ENCODE measurements at regions not wholly inside any gene's neighbourhood (a gene's known extent, or its start where the extent isn't known, plus 50 kb on each side); places are given as distances from the start of the nearest gene placed in this dataset.

DNA sequence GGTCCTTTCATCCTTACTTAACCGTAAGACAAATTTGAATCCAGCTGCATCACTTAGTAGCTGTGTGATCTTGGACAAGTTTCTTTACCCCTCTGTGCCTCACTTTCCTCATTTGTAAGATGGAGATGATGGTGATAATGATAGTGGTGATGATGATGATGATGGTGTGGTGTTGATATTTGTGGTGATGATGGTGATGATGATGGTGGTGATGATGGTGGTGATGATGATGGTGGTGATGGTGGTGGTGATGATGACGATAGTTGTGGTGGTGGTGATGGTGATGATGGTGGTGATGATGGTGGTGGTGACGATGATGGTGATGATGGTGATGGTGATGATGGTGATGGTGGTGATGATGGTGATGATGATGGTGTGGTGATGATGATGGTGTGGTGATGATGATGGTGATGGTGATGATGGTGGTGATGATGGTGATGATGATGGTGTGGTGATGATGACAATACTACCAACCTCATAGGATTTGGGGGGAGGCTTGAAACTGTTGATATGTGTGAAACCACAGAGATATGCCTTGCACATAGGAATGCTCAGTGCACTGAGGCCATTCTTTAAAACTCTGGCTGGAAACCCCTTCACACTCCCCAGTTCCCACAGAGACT lies 233.2 kb downstream of the LY86 start:
- H3K9me2 ChIP-seq, result no peaks in the 10 kb centered on the region
- no peak for TF ChIP-seq YY1 (IDR thresholded peaks at IDR 0.05; ENCODE audit: low read depth)
- TF ChIP-seq, protein P1, sequence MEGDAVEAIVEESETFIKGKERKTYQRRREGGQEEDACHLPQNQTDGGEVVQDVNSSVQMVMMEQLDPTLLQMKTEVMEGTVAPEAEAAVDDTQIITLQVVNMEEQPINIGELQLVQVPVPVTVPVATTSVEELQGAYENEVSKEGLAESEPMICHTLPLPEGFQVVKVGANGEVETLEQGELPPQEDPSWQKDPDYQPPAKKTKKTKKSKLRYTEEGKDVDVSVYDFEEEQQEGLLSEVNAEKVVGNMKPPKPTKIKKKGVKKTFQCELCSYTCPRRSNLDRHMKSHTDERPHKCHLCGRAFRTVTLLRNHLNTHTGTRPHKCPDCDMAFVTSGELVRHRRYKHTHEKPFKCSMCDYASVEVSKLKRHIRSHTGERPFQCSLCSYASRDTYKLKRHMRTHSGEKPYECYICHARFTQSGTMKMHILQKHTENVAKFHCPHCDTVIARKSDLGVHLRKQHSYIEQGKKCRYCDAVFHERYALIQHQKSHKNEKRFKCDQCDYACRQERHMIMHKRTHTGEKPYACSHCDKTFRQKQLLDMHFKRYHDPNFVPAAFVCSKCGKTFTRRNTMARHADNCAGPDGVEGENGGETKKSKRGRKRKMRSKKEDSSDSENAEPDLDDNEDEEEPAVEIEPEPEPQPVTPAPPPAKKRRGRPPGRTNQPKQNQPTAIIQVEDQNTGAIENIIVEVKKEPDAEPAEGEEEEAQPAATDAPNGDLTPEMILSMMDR (IDR thresholded peaks at IDR 0.05), result no peak
- no peak for TF ChIP-seq NRF1 (IDR thresholded peaks at IDR 0.05; ENCODE audit: low read depth, low read length)
- TF ChIP-seq RAD21 (IDR thresholded peaks at IDR 0.05; ENCODE audit: low read length), result no peak
- no peak for TF ChIP-seq POLR2AphosphoS5 (IDR thresholded peaks at IDR 0.05; ENCODE audit: low read depth, low read length)
- TF ChIP-seq, protein P2, sequence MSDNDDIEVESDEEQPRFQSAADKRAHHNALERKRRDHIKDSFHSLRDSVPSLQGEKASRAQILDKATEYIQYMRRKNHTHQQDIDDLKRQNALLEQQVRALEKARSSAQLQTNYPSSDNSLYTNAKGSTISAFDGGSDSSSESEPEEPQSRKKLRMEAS (IDR thresholded peaks at IDR 0.05; ENCODE audit: low read depth), result no peak
- no peak for TF ChIP-seq TCF12 (IDR thresholded peaks at IDR 0.05)
- TF ChIP-seq EZH2phosphoT487 (IDR thresholded peaks at IDR 0.05; ENCODE audit: borderline replicate concordance, low read depth), result no peak
- no peak for TF ChIP-seq ELF1 (IDR thresholded peaks at IDR 0.05)
- no peak for TF ChIP-seq JUND (IDR thresholded peaks at IDR 0.05)
- no peak for TF ChIP-seq CHD2 (IDR thresholded peaks at IDR 0.05; ENCODE audit: low read length, partially characterized antibody)
- TF ChIP-seq SMC3 (IDR thresholded peaks at IDR 0.05; ENCODE audit: low read depth, low read length), result no peak
- TF ChIP-seq MXI1 (IDR thresholded peaks at IDR 0.05; ENCODE audit: low read depth, low read length), result no peak
- WGBS (ENCODE audit: low lambda C conversion rate), result 25% methylated on average over 3 of the region's 3 CpGs
- H3K27ac ChIP-seq (ENCODE audit: low read depth in 2 of 2, low read length in 1 of 2), result no peak overlapping the region
- H3K79me2 ChIP-seq (ENCODE audit: insufficient read depth), result no peaks in the 10 kb centered on the region
- DNase-seq, result no peak
- CTCF ChIA-PET, result no interaction called here
- H3K4me3 ChIP-seq (ENCODE audit: low read depth in 2 of 2, low read length in 1 of 2), result no peak overlapping the region
- POLR2A ChIA-PET, result no interaction called here
- H3K4me2 ChIP-seq, result no peak overlapping the region
- no peak overlapping the region for H3K9ac ChIP-seq
- H3F3A ChIP-seq (replicated peaks; ENCODE audit: insufficient read depth), result no peaks in the 10 kb centered on the region
- H3K27me3 ChIP-seq (ENCODE audit: insufficient read depth), result no peaks in the 10 kb centered on the region
- no peaks in the 10 kb centered on the region for H3K9me3 ChIP-seq
- H3K4me1 ChIP-seq (ENCODE audit: control insufficient read depth in 1 of 2, insufficient read depth in 2 of 2, low read depth in 1 of 2, low read length in 1 of 2), result no peaks in the 10 kb centered on the region; a peak in 1 of 4 replicates
- no peak overlapping the region for H2AFZ ChIP-seq (ENCODE audit: low read depth)
- no peaks in the 10 kb centered on the region for H4K20me1 ChIP-seq (ENCODE audit: insufficient read depth)
- no peaks in the 10 kb centered on the region for H3K36me3 ChIP-seq (replicated peaks in 1 of 2; ENCODE audit: control insufficient read depth in 1 of 2, insufficient read depth in 2 of 2, low read length in 1 of 2)

DNA sequence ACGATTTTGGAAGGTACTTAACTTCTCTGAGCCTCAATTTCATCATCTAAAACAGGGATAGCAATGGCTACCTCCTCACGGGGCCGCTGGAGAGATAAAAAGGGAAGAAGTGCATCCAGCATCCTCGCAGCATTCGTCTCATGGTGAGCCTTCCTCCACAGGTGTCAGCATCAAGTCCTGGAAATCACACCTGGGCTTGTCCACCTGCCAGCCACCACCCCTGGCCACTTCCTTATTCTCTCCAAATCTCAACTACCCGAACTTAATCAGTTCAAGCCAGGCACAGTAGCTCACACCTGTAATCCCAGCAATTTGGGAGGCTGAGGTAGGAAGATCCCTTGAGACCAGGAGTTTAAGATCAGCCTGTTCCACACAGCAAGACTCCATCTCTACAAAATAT lies 234.5 kb downstream of the LY86 start:
- Histone ChIP-seq H3F3A (replicated peaks; ENCODE audit: insufficient read depth) (no peaks in the 10 kb centered on the region), H3K4me2 (no peak overlapping the region), H3K27me3 (ENCODE audit: insufficient read depth) (no peaks in the 10 kb centered on the region), H3K9me2 (no peaks in the 10 kb centered on the region), H3K4me1 (ENCODE audit: control insufficient read depth in 1 of 2, insufficient read depth in 2 of 2, low read depth in 1 of 2, low read length in 1 of 2) (no peaks in the 10 kb centered on the region; a peak in 1 of 4 replicates), H3K4me3 (ENCODE audit: low read depth in 2 of 2, low read length in 1 of 2) (no peak overlapping the region), H2AFZ (ENCODE audit: low read depth) (no peak overlapping the region), H4K20me1 (ENCODE audit: insufficient read depth) (no peaks in the 10 kb centered on the region), H3K79me2 (ENCODE audit: insufficient read depth) (no peaks in the 10 kb centered on the region), H3K9ac (no peak overlapping the region), H3K36me3 (replicated peaks in 1 of 2; ENCODE audit: control insufficient read depth in 1 of 2, insufficient read depth in 2 of 2, low read length in 1 of 2) (no peaks in the 10 kb centered on the region), H3K27ac (ENCODE audit: low read depth in 2 of 2, low read length in 1 of 2) (no peak overlapping the region), H3K9me3 (no peaks in the 10 kb centered on the region)
- POLR2A ChIA-PET, result no interaction called here
- no peak for DNase-seq
- WGBS (ENCODE audit: low lambda C conversion rate), result 23% methylated on average over 6 of the region's 6 CpGs
- TF ChIP-seq ELF1 (IDR thresholded peaks at IDR 0.05) (no peak), USF2 (IDR thresholded peaks at IDR 0.05; ENCODE audit: borderline replicate concordance, low read depth, low read length) (no peak), IRF3 (IDR thresholded peaks at IDR 0.05; ENCODE audit: low read depth, low read length) (no peak), TAF1 (IDR thresholded peaks at IDR 0.05; ENCODE audit: borderline replicate concordance, low read depth, low read length) (no peak), FOXJ3 (CRISPR knock-in tag; IDR thresholded peaks at IDR 0.05) (no peak), GATA2 (CRISPR knock-in tag; IDR thresholded peaks at IDR 0.05) (no peak), TEAD4 (IDR thresholded peaks at IDR 0.05; ENCODE audit: borderline replicate concordance, insufficient read depth) (no peak), FOSL2 (IDR thresholded peaks at IDR 0.05; ENCODE audit: borderline replicate concordance, low read depth) (no peak), TCF12 (IDR thresholded peaks at IDR 0.05) (no peak), RCOR1 (IDR thresholded peaks at IDR 0.05; ENCODE audit: low read length) (no peak), RAD21 (IDR thresholded peaks at IDR 0.05; ENCODE audit: low read length) (no peak), SMC3 (IDR thresholded peaks at IDR 0.05; ENCODE audit: low read depth, low read length) (no peak), POLR2AphosphoS5 (IDR thresholded peaks at IDR 0.05; ENCODE audit: low read depth, low read length) (no peak), MXI1 (IDR thresholded peaks at IDR 0.05; ENCODE audit: low read depth, low read length) (no peak)
- TF ChIP-seq, protein P1 (IDR thresholded peaks at IDR 0.05), result no peak
- CTCF ChIA-PET, result interaction anchor here (0.6 kb wide), 1 partner anchor 92 kb away, joined by 3 read pairs; no protein-coding TSS in a partner anchor

Data from SK-N-SH (cell line).